ENCODE measurements at regions not wholly inside any gene's neighbourhood (a gene's known extent, or its start where the extent isn't known, plus 50 kb on each side); places are given as distances from the start of the nearest gene placed in this dataset.

- TF ChIP-seq CTCF (IDR thresholded peaks at IDR 0.05; ENCODE audit: low read length) (no peak), EZH2 (optimal IDR thresholded peaks at IDR 0.05; ENCODE audit: low read depth, low read length) (no peak)
Observed at GRCh38 chr6:28765978-28766351, 157.8 kb downstream of the TRIM27 start.
